Liver (tissue), 8 donors: ENCODE measurements at regions not wholly inside any gene's neighbourhood (a gene's known extent, or its start where the extent isn't known, plus 50 kb on each side); places are given as distances from the start of the nearest gene placed in this dataset.

Experiments
- DNase-seq: peaks from one replicate; pipeline ENCODE4 v3.0.0-alpha.2; 2017; ENCODE audit warnings: low spot score
- H3K27ac ChIP-seq, 2 donors: one replicate each; pipeline ENCODE4 v1.7.0; 2013; ENCODE audit warnings: inconsistent platforms in 2 of 2, low read length in 2 of 2, control low read depth in 1 of 2, low read depth in 1 of 2, mild to moderate bottlenecking in 1 of 2
- H3K27me3 ChIP-seq, 4 donors: one replicate each; pipeline versions ENCODE4 v1.6.1 to v1.7.0; 2013; ENCODE audit warnings: low read length in 3 of 4, inconsistent platforms in 1 of 4, mild to moderate bottlenecking in 1 of 4, moderate library complexity in 1 of 4; ENCODE audit not compliant: control insufficient read depth in 4 of 4, insufficient read depth in 4 of 4
- H3K36me3 ChIP-seq, 4 donors: one replicate each; pipeline versions ENCODE4 v1.6.1 to v1.7.0; 2013; ENCODE audit warnings: low read length in 3 of 4, mild to moderate bottlenecking in 3 of 4, low read depth in 1 of 4, moderate library complexity in 1 of 4; ENCODE audit not compliant: control insufficient read depth in 4 of 4, insufficient read depth in 3 of 4
- H3K4me1 ChIP-seq, 4 donors: one replicate each; pipeline versions ENCODE4 v1.6.1 to v1.7.0; 2013; ENCODE audit warnings: low read length in 3 of 4, mild to moderate bottlenecking in 3 of 4, moderate library complexity in 1 of 4; ENCODE audit not compliant: control insufficient read depth in 4 of 4, insufficient read depth in 4 of 4
- H3K4me3 ChIP-seq, 3 donors: one replicate each; pipeline versions ENCODE4 v1.6.1 to v1.7.0; 2013; ENCODE audit warnings: low read length in 3 of 3, control low read depth in 1 of 3, low read depth in 1 of 3, mild to moderate bottlenecking in 1 of 3
- H3K9ac ChIP-seq, 2 donors: one replicate each; pipeline ENCODE4 v1.7.0; 2013; ENCODE audit warnings: low read length in 2 of 2, mild to moderate bottlenecking in 2 of 2, moderate library complexity in 2 of 2, control low read depth in 1 of 2, low read depth in 1 of 2
- H3K9me3 ChIP-seq, 4 donors: one replicate each; pipeline versions ENCODE4 v1.6.1 to v1.7.0; 2013; ENCODE audit warnings: low read length in 3 of 4; ENCODE audit not compliant: control insufficient read depth in 4 of 4
- EGR1 ChIP-seq, 2 donors: IDR thresholded peaks; 2 replicates each; pipeline ENCODE4 v1.6.1; 2016 to 2018; ENCODE audit warnings: antibody characterized with exemption in 2 of 2, low read depth in 2 of 2
- FOXA1 ChIP-seq: IDR thresholded peaks from 2 replicates; pipeline ENCODE4 v1.6.1; 2016; ENCODE audit warnings: antibody characterized with exemption
- FOXA2 ChIP-seq: IDR thresholded peaks from 2 replicates; pipeline ENCODE4 v1.6.1; 2016; ENCODE audit warnings: antibody characterized with exemption
- GABPA ChIP-seq, 2 donors: IDR thresholded peaks in 1 of 2; conservative IDR thresholded peaks in 1 of 2; 2 replicates each; pipeline ENCODE4 v1.6.1; 2016; ENCODE audit warnings: antibody characterized with exemption in 2 of 2, mild to moderate bottlenecking in 1 of 2, moderate library complexity in 1 of 2
- HNF4A ChIP-seq, 2 donors: conservative IDR thresholded peaks; 2 replicates each; pipeline ENCODE4 v1.6.1; 2016; ENCODE audit warnings: antibody characterized with exemption in 2 of 2, mild to moderate bottlenecking in 2 of 2
- HNF4G ChIP-seq: IDR thresholded peaks from 2 replicates; pipeline ENCODE4 v1.6.1; 2016; ENCODE audit warnings: antibody characterized with exemption
- RXRA ChIP-seq, 2 donors: IDR thresholded peaks; 2 replicates each; pipeline ENCODE4 v1.6.1; 2017 to 2018; ENCODE audit warnings: antibody characterized with exemption in 2 of 2, mild to moderate bottlenecking in 1 of 2
- SP1 ChIP-seq: IDR thresholded peaks from 2 replicates; pipeline ENCODE4 v1.6.1; 2018; ENCODE audit warnings: antibody characterized with exemption, mild to moderate bottlenecking
- WGBS: extraction: QIAGEN DNeasy Blood & Tissue Kit; methylation state at CpG from one replicate; pipeline ENCODE4 v1.1.7; 2013; 5-methylcytosine and 5-hydroxymethylcytosine counted together
- TF ChIP-seq, protein P1 (sequence below): IDR thresholded peaks from 2 replicates; pipeline ENCODE4 v1.6.1; 2016; ENCODE audit warnings: antibody characterized with exemption
- TF ChIP-seq, protein P2 (sequence below): fragments of 150-350 bp; IDR thresholded peaks from 2 replicates; pipeline ENCODE4 v1.5.1; 2017; ENCODE audit warnings: improper control_type of control experiment, low read depth, low read length; ENCODE audit not compliant: missing input control
- TF ChIP-seq, protein P3 (sequence below): IDR thresholded peaks from 2 replicates; pipeline ENCODE4 v1.6.1; 2016; ENCODE audit warnings: antibody characterized with exemption
- TF ChIP-seq, protein P4 (sequence below): IDR thresholded peaks from 2 replicates; pipeline ENCODE4 v1.6.1; 2016; ENCODE audit warnings: antibody characterized with exemption, mild to moderate bottlenecking
- TF ChIP-seq, protein P5 (sequence below): IDR thresholded peaks from 2 replicates; pipeline ENCODE4 v1.6.1; 2016; ENCODE audit warnings: antibody characterized with exemption
- donor health status: healthy.
- donor health status: healthy.
- donor health status: healthy.
- donor health status: healthy.
- donor health status: healthy.

DNA sequence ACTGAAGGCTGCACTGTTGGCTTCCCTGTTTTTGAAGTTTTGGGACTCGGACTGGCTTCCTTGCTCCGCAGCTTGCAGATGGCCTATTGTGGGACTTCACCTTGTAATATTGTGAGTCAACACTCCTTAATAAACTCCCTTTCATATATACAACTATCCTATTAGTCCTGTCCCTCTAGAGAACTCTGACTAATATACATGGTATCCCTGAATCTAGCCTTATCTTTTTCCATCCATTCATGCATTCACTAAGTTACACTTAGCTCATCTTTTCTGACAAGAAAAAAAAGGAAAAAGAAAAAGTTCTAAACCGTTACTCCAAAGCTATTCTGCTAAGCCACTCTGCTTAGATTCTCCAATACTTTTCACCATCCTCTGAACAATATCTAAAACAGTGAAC is 1260.2 kb upstream of the PCDH7 start:
- Histone ChIP-seq H3K4me1 (no peaks in the 10 kb centered on the region), H3K27ac (no peak overlapping the region), H3K36me3 (no peaks in the 10 kb centered on the region), H3K9me3 (no peaks in the 10 kb centered on the region), H3K4me3 (no peak overlapping the region), H3K27me3 (no peaks in the 10 kb centered on the region), H3K9ac (no peak overlapping the region)
- DNase-seq = no peak
- TF ChIP-seq, protein P1, sequence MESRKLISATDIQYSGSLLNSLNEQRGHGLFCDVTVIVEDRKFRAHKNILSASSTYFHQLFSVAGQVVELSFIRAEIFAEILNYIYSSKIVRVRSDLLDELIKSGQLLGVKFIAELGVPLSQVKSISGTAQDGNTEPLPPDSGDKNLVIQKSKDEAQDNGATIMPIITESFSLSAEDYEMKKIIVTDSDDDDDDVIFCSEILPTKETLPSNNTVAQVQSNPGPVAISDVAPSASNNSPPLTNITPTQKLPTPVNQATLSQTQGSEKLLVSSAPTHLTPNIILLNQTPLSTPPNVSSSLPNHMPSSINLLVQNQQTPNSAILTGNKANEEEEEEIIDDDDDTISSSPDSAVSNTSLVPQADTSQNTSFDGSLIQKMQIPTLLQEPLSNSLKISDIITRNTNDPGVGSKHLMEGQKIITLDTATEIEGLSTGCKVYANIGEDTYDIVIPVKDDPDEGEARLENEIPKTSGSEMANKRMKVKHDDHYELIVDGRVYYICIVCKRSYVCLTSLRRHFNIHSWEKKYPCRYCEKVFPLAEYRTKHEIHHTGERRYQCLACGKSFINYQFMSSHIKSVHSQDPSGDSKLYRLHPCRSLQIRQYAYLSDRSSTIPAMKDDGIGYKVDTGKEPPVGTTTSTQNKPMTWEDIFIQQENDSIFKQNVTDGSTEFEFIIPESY = no peak
- TF ChIP-seq HNF4G = no peak
- TF ChIP-seq RXRA (IDR thresholded peaks at IDR 0.05) = no peak
- TF ChIP-seq FOXA1 = no peak
- TF ChIP-seq FOXA2 = no peak
- no peak for TF ChIP-seq GABPA (IDR thresholded peaks at IDR 0.05 in 1 of 2, conservative IDR thresholded peaks at IDR 0.05 in 1 of 2)
- TF ChIP-seq, protein P2, sequence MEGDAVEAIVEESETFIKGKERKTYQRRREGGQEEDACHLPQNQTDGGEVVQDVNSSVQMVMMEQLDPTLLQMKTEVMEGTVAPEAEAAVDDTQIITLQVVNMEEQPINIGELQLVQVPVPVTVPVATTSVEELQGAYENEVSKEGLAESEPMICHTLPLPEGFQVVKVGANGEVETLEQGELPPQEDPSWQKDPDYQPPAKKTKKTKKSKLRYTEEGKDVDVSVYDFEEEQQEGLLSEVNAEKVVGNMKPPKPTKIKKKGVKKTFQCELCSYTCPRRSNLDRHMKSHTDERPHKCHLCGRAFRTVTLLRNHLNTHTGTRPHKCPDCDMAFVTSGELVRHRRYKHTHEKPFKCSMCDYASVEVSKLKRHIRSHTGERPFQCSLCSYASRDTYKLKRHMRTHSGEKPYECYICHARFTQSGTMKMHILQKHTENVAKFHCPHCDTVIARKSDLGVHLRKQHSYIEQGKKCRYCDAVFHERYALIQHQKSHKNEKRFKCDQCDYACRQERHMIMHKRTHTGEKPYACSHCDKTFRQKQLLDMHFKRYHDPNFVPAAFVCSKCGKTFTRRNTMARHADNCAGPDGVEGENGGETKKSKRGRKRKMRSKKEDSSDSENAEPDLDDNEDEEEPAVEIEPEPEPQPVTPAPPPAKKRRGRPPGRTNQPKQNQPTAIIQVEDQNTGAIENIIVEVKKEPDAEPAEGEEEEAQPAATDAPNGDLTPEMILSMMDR = no peak
- WGBS = 78% methylated on average over 3 of the region's 3 CpGs

DNA sequence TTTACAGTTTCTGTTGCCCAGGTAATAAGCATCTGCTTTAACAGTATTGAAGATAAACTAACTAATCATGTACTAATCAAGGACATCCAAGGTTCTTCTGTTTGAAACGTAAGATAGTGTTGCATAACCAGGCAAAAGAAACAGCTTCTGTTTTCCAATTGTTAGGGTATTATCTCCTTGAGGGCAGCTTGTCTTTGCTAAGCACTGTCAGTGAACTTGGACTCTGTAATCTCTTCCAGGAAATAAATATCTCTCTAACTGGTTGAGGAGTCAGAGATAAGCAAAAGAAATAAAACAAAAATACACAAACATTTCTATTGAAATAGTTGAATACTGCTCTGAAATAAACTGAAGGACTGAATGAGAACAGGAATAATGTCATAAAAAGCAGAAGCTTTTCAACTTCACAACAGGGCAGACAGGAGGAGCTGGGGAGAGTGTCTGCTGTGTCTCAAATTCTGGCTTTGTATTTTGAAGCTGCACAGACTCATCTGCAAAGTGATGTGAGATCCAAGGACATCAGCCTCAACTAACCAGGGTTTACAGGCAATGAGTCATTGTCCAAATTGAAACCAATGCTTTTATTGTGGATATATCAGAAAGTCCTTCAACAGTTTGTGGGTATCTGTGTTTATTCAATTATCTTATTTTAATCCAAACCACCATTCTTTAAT is 1253.0 kb upstream of the PCDH7 start:
- H3K9me3 ChIP-seq = no peaks in the 10 kb centered on the region
- TF ChIP-seq, protein P3, sequence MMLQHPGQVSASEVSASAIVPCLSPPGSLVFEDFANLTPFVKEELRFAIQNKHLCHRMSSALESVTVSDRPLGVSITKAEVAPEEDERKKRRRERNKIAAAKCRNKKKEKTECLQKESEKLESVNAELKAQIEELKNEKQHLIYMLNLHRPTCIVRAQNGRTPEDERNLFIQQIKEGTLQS = no peak
- TF ChIP-seq RXRA (IDR thresholded peaks at IDR 0.05) (no peak), SP1 (no peak), HNF4G (no peak), FOXA1 (no peak), GABPA (IDR thresholded peaks at IDR 0.05 in 1 of 2, conservative IDR thresholded peaks at IDR 0.05 in 1 of 2) (no peak), EGR1 (IDR thresholded peaks at IDR 0.05; ENCODE audit: low read depth in 2 of 2) (no peak), HNF4A (conservative IDR thresholded peaks at IDR 0.05) (no peak)
- TF ChIP-seq, protein P1 = no peak
- TF ChIP-seq, protein P4, sequence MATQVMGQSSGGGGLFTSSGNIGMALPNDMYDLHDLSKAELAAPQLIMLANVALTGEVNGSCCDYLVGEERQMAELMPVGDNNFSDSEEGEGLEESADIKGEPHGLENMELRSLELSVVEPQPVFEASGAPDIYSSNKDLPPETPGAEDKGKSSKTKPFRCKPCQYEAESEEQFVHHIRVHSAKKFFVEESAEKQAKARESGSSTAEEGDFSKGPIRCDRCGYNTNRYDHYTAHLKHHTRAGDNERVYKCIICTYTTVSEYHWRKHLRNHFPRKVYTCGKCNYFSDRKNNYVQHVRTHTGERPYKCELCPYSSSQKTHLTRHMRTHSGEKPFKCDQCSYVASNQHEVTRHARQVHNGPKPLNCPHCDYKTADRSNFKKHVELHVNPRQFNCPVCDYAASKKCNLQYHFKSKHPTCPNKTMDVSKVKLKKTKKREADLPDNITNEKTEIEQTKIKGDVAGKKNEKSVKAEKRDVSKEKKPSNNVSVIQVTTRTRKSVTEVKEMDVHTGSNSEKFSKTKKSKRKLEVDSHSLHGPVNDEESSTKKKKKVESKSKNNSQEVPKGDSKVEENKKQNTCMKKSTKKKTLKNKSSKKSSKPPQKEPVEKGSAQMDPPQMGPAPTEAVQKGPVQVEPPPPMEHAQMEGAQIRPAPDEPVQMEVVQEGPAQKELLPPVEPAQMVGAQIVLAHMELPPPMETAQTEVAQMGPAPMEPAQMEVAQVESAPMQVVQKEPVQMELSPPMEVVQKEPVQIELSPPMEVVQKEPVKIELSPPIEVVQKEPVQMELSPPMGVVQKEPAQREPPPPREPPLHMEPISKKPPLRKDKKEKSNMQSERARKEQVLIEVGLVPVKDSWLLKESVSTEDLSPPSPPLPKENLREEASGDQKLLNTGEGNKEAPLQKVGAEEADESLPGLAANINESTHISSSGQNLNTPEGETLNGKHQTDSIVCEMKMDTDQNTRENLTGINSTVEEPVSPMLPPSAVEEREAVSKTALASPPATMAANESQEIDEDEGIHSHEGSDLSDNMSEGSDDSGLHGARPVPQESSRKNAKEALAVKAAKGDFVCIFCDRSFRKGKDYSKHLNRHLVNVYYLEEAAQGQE = no peak
- TF ChIP-seq, protein P5, sequence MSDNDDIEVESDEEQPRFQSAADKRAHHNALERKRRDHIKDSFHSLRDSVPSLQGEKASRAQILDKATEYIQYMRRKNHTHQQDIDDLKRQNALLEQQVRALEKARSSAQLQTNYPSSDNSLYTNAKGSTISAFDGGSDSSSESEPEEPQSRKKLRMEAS = no peak
- WGBS = 24% methylated on average over 1 of the region's 1 CpG
- no peaks in the 10 kb centered on the region for H3K4me1 ChIP-seq
- no peak overlapping the region for H3K27ac ChIP-seq
- no peak overlapping the region for H3K4me3 ChIP-seq
- no peak overlapping the region for H3K9ac ChIP-seq
- H3K27me3 ChIP-seq = no peaks in the 10 kb centered on the region
- no peak for DNase-seq
- no peaks in the 10 kb centered on the region for H3K36me3 ChIP-seq
